ENCODE measurements at regions not wholly inside any gene's neighbourhood (a gene's known extent, or its start where the extent isn't known, plus 50 kb on each side); places are given as distances from the start of the nearest gene placed in this dataset.

- intact Hi-C loops (cut with micrococcal nuclease) = no loop called here
- ChIA-PET POLR2A (interaction anchor here (0.6 kb wide), 1 partner anchor 298 kb away, joined by 5 read pairs; no protein-coding TSS in a partner anchor), CTCF (interaction anchor here (0.7 kb wide), 1 partner anchor 1559 kb away, joined by 3 read pairs; no protein-coding TSS in a partner anchor)
- TF ChIP-seq CTCF (IDR thresholded peaks at IDR 0.05; ENCODE audit: unreplicated experiment) = no peak
- no peak for DNase-seq (ENCODE audit: unreplicated experiment)
- no peaks in the 10 kb centered on the region for H3K9me3 Mint-ChIP-seq (ENCODE audit: unreplicated experiment)
- H3K27ac Mint-ChIP-seq (ENCODE audit: low read depth, unreplicated experiment) = no peak overlapping the region
- H3K27me3 Mint-ChIP-seq (ENCODE audit: insufficient read depth, unreplicated experiment) = no peaks in the 10 kb centered on the region
- no peaks in the 10 kb centered on the region for H3K36me3 Mint-ChIP-seq (ENCODE audit: insufficient read depth, unreplicated experiment)
- no peak overlapping the region for H3K4me3 Mint-ChIP-seq (ENCODE audit: unreplicated experiment)
- BruUV-seq (replicated peaks) = no TSS peak
- no peaks in the 10 kb centered on the region for H3K4me1 Mint-ChIP-seq (ENCODE audit: insufficient read depth, unreplicated experiment)
Measured at GRCh38 chr14:76313852-76314251, 62.1 kb upstream of the ESRRB start.

GRCh38 chr14:76314521-76315034 is 61.4 kb upstream of the ESRRB start:
- H3K4me1 Mint-ChIP-seq (ENCODE audit: insufficient read depth, unreplicated experiment) = no peaks in the 10 kb centered on the region
- H3K4me3 Mint-ChIP-seq (ENCODE audit: unreplicated experiment) = no peak overlapping the region
- DNase-seq (ENCODE audit: unreplicated experiment) = no peak
- H3K36me3 Mint-ChIP-seq (ENCODE audit: insufficient read depth, unreplicated experiment) = no peaks in the 10 kb centered on the region
- TF ChIP-seq CTCF (IDR thresholded peaks at IDR 0.05; ENCODE audit: unreplicated experiment) = no peak
- intact Hi-C loops (cut with micrococcal nuclease) = no loop called here
- ChIA-PET CTCF (interaction anchor here (0.7 kb wide), 1 partner anchor 1558 kb away, joined by 3 read pairs; no protein-coding TSS in a partner anchor), POLR2A (no interaction called here)
- no peaks in the 10 kb centered on the region for H3K27me3 Mint-ChIP-seq (ENCODE audit: insufficient read depth, unreplicated experiment)
- no peak overlapping the region for H3K27ac Mint-ChIP-seq (ENCODE audit: low read depth, unreplicated experiment)
- BruUV-seq (replicated peaks) = no TSS peak
- H3K9me3 Mint-ChIP-seq (ENCODE audit: unreplicated experiment) = no peaks in the 10 kb centered on the region

GRCh38 chr14:76320486-76320885 is 55.5 kb upstream of the ESRRB start:
- intact Hi-C loops (cut with micrococcal nuclease) = no loop called here
- Mint-ChIP-seq H3K27me3 (ENCODE audit: insufficient read depth, unreplicated experiment) (no peaks in the 10 kb centered on the region), H3K9me3 (ENCODE audit: unreplicated experiment) (no peaks in the 10 kb centered on the region), H3K36me3 (ENCODE audit: insufficient read depth, unreplicated experiment) (no peaks in the 10 kb centered on the region), H3K27ac (ENCODE audit: low read depth, unreplicated experiment) (no peak overlapping the region), H3K4me1 (ENCODE audit: insufficient read depth, unreplicated experiment) (no peaks in the 10 kb centered on the region), H3K4me3 (ENCODE audit: unreplicated experiment) (no peak overlapping the region)
- BruUV-seq (replicated peaks) = no TSS peak
- ChIA-PET POLR2A (no interaction called here), CTCF (no interaction called here)
- no peak for TF ChIP-seq CTCF (IDR thresholded peaks at IDR 0.05; ENCODE audit: unreplicated experiment)
- no peak for DNase-seq (ENCODE audit: unreplicated experiment)

GRCh38 chr14:76320975-76321374 is 55.0 kb upstream of the ESRRB start:
- no peak for DNase-seq (ENCODE audit: unreplicated experiment)
- no peak overlapping the region for H3K4me3 Mint-ChIP-seq (ENCODE audit: unreplicated experiment)
- ChIA-PET POLR2A (no interaction called here), CTCF (no interaction called here)
- H3K36me3 Mint-ChIP-seq (ENCODE audit: insufficient read depth, unreplicated experiment) = no peaks in the 10 kb centered on the region
- no peaks in the 10 kb centered on the region for H3K4me1 Mint-ChIP-seq (ENCODE audit: insufficient read depth, unreplicated experiment)
- intact Hi-C loops (cut with micrococcal nuclease) = no loop called here
- no peak for TF ChIP-seq CTCF (IDR thresholded peaks at IDR 0.05; ENCODE audit: unreplicated experiment)
- no peak overlapping the region for H3K27ac Mint-ChIP-seq (ENCODE audit: low read depth, unreplicated experiment)
- no peaks in the 10 kb centered on the region for H3K9me3 Mint-ChIP-seq (ENCODE audit: unreplicated experiment)
- no peaks in the 10 kb centered on the region for H3K27me3 Mint-ChIP-seq (ENCODE audit: insufficient read depth, unreplicated experiment)
- no TSS peak for BruUV-seq (replicated peaks)

Measured in MCF 10A (cell line).